Adrenal gland (tissue), 9 donors: ENCODE measurements at regions not wholly inside any gene's neighbourhood (a gene's known extent, or its start where the extent isn't known, plus 50 kb on each side); places are given as distances from the start of the nearest gene placed in this dataset.

Experiments
- DNase-seq, 7 donors: peaks; one replicate each; pipeline ENCODE4 v3.0.0-alpha.2; 2019 to 2020
- H3K27ac ChIP-seq, 5 donors: fragments of 200-600 bp; sonication (generic) in 4 of 5; 1 replicate in 3 of 5; 2 replicates in 2 of 5; pipeline versions ENCODE4 v1.5.1 to v1.8.0; 2016 to 2020; ENCODE audit warnings: mild to moderate bottlenecking in 1 of 5
- H3K27me3 ChIP-seq: fragments of 200-600 bp; 2 replicates; pipeline ENCODE4 v1.8.0; 2021
- H3K36me3 ChIP-seq, 2 donors: fragments of 200-600 bp; replicated peaks in 1 of 2; 1 replicate in 1 of 2; 2 replicates in 1 of 2; pipeline versions ENCODE4 v1.5.1 to v1.8.0; 2018 to 2022
- H3K4me1 ChIP-seq, 2 donors: fragments of 200-600 bp; replicated peaks in 1 of 2; 1 replicate in 1 of 2; 2 replicates in 1 of 2; pipeline versions ENCODE4 v1.5.1 to v1.8.0; 2018 to 2021
- H3K4me3 ChIP-seq, 4 donors: fragments of 200-600 bp; sonication (generic) in 3 of 4; one replicate each; pipeline ENCODE4 v1.5.1; 2016 to 2018
- H3K9me3 ChIP-seq, 3 donors: fragments of 200-600 bp; sonication (generic) in 1 of 3; replicated peaks in 1 of 3; 1 replicate in 2 of 3; 2 replicates in 1 of 3; pipeline versions ENCODE4 v1.5.1 to v1.8.0; 2016 to 2021
- POLR2A ChIP-seq, 2 donors: fragments of 450-650 bp; IDR thresholded peaks; one replicate each; pipeline ENCODE4 v1.6.1; 2017; ENCODE audit warnings: antibody characterized with exemption in 2 of 2, mild to moderate bottlenecking in 2 of 2, moderate library complexity in 1 of 2
- WGBS, 4 donors: extraction: QIAGEN DNeasy Blood & Tissue Kit in 2 of 4; methylation state at CpG; one replicate each; pipeline versions ENCODE4 v1.1.5 to v1.1.7; 2013 to 2017; 5-methylcytosine and 5-hydroxymethylcytosine counted together
- intact Hi-C, 2 donors: fragments of 100-400 bp; cut with DNase I; formaldehyde crosslinking; loops; one replicate each; pipeline versions ENCODE4 v1.14.1 to v1.15.0; 2022 to 2023
- TF ChIP-seq, protein P1 (sequence below), 6 experiments: fragments of 450-650 bp in 4 of 6; fragments of 200-600 bp in 2 of 6; sonication (generic) in 1 of 6; IDR thresholded peaks; 1 replicate in 5 of 6; 2 replicates in 1 of 6; pipeline versions ENCODE4 v1.5.1 to v1.8.0; 2016 to 2021; ENCODE audit warnings: antibody characterized with exemption in 6 of 6, mild to moderate bottlenecking in 2 of 6, moderate library complexity in 1 of 6
- donor health status: healthy with polysubstance abuse.
- donor health status: Bipolar disorder and iron deficiency.
- donor health status: DM: yes; HTN: yes; CAD: no.
- donor health status: DM: no; HTN: no; CAD: no.
- donor health status: DM: no; HTN: no; CAD: no.

DNA sequence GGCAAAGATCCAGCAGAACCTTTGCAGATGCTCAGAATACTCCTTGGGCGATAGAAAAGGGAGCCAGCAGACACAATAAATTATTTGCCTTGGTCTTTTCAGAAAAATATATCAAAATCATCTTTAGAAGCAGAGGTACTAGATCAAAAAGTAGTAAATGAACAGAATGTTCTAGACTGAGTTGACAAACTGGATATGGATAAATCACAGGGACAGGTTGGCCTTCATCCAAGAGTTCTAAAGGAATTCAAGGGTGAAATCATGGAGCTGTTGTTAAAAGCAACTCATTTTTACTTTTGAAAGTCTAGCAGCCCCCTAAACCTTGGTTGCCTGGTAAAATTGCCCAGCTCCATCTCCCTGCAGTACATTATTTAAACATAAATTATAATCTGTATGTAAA is 99.1 kb downstream of the PLCE1 start:
- peaks cover 6% of the 10 kb centered on the region in 2 donors for H3K4me1 ChIP-seq
- intact Hi-C loops: no loop called here
- TF ChIP-seq, protein P1, sequence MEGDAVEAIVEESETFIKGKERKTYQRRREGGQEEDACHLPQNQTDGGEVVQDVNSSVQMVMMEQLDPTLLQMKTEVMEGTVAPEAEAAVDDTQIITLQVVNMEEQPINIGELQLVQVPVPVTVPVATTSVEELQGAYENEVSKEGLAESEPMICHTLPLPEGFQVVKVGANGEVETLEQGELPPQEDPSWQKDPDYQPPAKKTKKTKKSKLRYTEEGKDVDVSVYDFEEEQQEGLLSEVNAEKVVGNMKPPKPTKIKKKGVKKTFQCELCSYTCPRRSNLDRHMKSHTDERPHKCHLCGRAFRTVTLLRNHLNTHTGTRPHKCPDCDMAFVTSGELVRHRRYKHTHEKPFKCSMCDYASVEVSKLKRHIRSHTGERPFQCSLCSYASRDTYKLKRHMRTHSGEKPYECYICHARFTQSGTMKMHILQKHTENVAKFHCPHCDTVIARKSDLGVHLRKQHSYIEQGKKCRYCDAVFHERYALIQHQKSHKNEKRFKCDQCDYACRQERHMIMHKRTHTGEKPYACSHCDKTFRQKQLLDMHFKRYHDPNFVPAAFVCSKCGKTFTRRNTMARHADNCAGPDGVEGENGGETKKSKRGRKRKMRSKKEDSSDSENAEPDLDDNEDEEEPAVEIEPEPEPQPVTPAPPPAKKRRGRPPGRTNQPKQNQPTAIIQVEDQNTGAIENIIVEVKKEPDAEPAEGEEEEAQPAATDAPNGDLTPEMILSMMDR (IDR thresholded peaks at IDR 0.05): no peak
- TF ChIP-seq POLR2A (IDR thresholded peaks at IDR 0.05): no peak
- peak overlapping the region in 1 of 5 donors; percentile 17 for H3K27ac ChIP-seq
- no peak overlapping the region for H3K4me3 ChIP-seq
- H3K9me3 ChIP-seq: no peaks in the 10 kb centered on the region
- H3K27me3 ChIP-seq: no peaks in the 10 kb centered on the region
- peak in 1 of 7 donors; percentile 16 for DNase-seq
- no peaks in the 10 kb centered on the region for H3K36me3 ChIP-seq
- 52 to 67% (median 58%) methylated on average over 1 of the region's 1 CpG for WGBS, 4 donors

DNA sequence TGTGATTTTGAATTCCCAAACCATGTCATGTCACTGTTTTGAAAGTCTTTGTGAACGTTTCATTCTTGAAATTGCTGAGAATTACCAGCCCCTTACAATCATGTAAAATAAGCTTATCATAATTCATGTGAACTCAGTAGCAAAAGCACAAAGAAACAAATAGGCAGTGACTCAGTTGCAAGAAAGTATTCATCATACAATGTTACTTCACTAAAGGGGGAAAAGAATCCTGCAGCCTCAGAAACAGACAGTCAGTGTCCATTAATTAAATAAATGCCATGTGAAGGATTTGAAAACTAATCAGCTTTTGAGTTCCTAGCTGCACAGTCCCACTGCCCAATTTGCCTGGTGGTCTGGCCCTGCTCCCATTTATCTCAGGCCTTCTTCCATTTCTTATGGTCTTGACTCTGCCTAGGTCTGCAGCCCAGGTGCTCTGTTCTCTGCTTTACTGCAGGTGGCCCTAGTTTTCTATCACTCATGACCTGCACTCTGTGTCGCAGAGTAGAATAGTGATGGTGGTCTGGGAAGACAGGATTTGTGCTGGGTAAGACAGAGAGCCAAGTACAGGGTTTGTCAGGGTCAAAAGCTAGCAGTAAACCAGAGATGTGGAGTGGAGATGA is 99.7 kb downstream of the PLCE1 start:
- DNase-seq: no peak
- Histone ChIP-seq H3K4me1 (peaks cover 6% of the 10 kb centered on the region in 2 donors), H3K9me3 (no peaks in the 10 kb centered on the region), H3K36me3 (no peaks in the 10 kb centered on the region), H3K4me3 (no peak overlapping the region), H3K27me3 (no peaks in the 10 kb centered on the region), H3K27ac (peak overlapping the region in 1 of 5 donors; percentile 17)
- TF ChIP-seq, protein P1 (IDR thresholded peaks at IDR 0.05): no peak
- no peak for TF ChIP-seq POLR2A (IDR thresholded peaks at IDR 0.05)
- intact Hi-C loops: no loop called here
- WGBS, 4 donors: 63 to 71% (median 68%) methylated on average over 2 of the region's 2 CpGs

DNA sequence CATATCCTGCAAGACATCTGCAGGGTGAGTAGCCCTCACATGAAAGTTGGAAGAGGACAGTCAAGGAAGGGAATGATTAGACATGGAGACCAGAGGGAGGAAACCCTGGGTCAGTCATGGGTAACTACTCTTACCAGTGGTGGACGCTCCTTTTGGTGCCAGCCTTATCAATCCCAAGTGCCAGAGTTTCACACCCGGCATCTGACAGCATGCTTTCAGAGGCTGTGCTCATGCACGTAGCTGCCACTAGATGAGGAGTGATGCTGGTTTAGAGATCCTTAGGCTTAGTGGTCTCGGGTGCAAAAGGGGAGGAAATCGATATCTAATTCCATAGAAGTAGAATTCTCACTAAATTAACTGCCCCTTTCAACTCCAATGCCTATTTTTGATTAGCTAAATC is 100.8 kb downstream of the PLCE1 start:
- 86 to 94% (median 92%) methylated on average over 5 of the region's 5 CpGs for WGBS, 4 donors
- no peak for DNase-seq
- H3K36me3 ChIP-seq: no peaks in the 10 kb centered on the region
- peaks cover 1 to 6% of the 10 kb centered on the region in 2 donors for H3K4me1 ChIP-seq
- intact Hi-C loops: no loop called here
- H3K27me3 ChIP-seq: no peaks in the 10 kb centered on the region
- H3K27ac ChIP-seq: no peak overlapping the region
- H3K9me3 ChIP-seq: no peaks in the 10 kb centered on the region
- TF ChIP-seq POLR2A (IDR thresholded peaks at IDR 0.05): no peak
- TF ChIP-seq, protein P1 (IDR thresholded peaks at IDR 0.05): no peak
- H3K4me3 ChIP-seq: no peak overlapping the region

DNA sequence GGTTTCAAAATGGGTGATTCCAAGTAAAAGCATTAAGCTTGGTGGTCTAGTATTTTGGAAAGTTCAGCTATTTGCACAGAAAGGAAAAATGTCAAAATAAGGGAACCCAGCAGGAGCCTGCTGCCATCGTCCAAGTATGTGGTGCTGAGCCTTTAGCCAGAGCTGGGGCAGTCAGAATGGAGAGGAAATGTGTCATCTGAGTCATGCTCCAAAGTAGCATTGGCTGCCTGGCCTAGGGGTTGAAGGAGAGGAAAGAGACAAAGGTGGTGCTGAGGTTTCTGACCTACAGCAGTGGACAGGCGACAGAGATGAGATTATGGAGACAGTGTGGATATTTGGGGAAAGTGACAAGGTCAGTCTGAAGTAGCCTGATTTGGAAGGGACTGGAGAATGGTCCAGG is 103.9 kb downstream of the PLCE1 start:
- H3K9me3 ChIP-seq: no peaks in the 10 kb centered on the region
- peaks cover 0 to 6% of the 10 kb centered on the region in 2 donors for H3K4me1 ChIP-seq
- H3K36me3 ChIP-seq: no peaks in the 10 kb centered on the region
- intact Hi-C loops: no loop called here
- H3K4me3 ChIP-seq: no peak overlapping the region
- no peak for DNase-seq
- H3K27me3 ChIP-seq: no peaks in the 10 kb centered on the region
- no peak overlapping the region for H3K27ac ChIP-seq
- WGBS, 4 donors: 86 to 91% (median 89%) methylated on average over 2 of the region's 2 CpGs
- no peak for TF ChIP-seq POLR2A (IDR thresholded peaks at IDR 0.05)
- TF ChIP-seq, protein P1 (IDR thresholded peaks at IDR 0.05): no peak
